ENCODE measurements at regions not wholly inside any gene's neighbourhood (a gene's known extent, or its start where the extent isn't known, plus 50 kb on each side); places are given as distances from the start of the nearest gene placed in this dataset.

GRCh38 chr13:83125791-83126190, 756.5 kb downstream of the SLITRK1 start:
- no peak for FAIRE-seq
- no peak for DNase-seq (ENCODE audit: low read depth, low spot score)
- 0% methylated on average over 1 of the region's 1 CpG for WGBS (ENCODE audit: insufficient coverage, insufficient replicate concordance, low lambda C conversion rate, missing lambda C conversion rate)
- Histone ChIP-seq H3K4me1 (ENCODE audit: control insufficient read depth, insufficient read depth, low read length) (no peaks in the 10 kb centered on the region), H2AFZ (ENCODE audit: control insufficient read depth, low read depth, low read length) (no peak overlapping the region), H3K79me2 (ENCODE audit: control insufficient read depth, insufficient read depth, low read length) (no peaks in the 10 kb centered on the region), H3K27me3 (replicated peaks in 1 of 2; ENCODE audit: control insufficient read depth in 2 of 2, insufficient read depth in 2 of 2, low read length in 1 of 2) (no peaks in the 10 kb centered on the region), H3K36me3 (ENCODE audit: control insufficient read depth in 2 of 2, insufficient read depth in 2 of 2, low read length in 1 of 2) (no peaks in the 10 kb centered on the region), H4K20me1 (ENCODE audit: control insufficient read depth, insufficient read depth) (no peaks in the 10 kb centered on the region), H3K4me2 (ENCODE audit: control insufficient read depth, insufficient read depth) (no peak overlapping the region), H3K4me3 (no peak overlapping the region), H3K9ac (ENCODE audit: control insufficient read depth, insufficient read depth, low read length) (no peak overlapping the region), H3K27ac (ENCODE audit: control insufficient read depth, insufficient read depth) (no peak overlapping the region), H3K9me3 (replicated peaks; ENCODE audit: control insufficient read depth, insufficient read depth, low read length) (no peaks in the 10 kb centered on the region)
- ChIA-PET RAD21 (ENCODE audit: unreplicated experiment) (no interaction called here), POLR2A (no interaction called here), CTCF (no interaction called here), SMC1A (ENCODE audit: uncharacterized antibody, unreplicated experiment) (no interaction called here)
- in situ Hi-C loops (cut with MboI) = no loop called here
- BruUV-seq (replicated peaks) = no TSS peak
- intact Hi-C loops (cut with micrococcal nuclease; ENCODE audit: unreplicated experiment) = no loop called here
- no peak for ATAC-seq
- TF ChIP-seq FOXM1 (IDR thresholded peaks at IDR 0.05; ENCODE audit: low read depth, low read length) (no peak), BRCA1 (IDR thresholded peaks at IDR 0.05; ENCODE audit: low read depth, low read length) (no peak), EZH2 (IDR thresholded peaks at IDR 0.05; ENCODE audit: borderline replicate concordance, control insufficient read depth, low read depth, low read length) (no peak), SREBF1 (IDR thresholded peaks at IDR 0.05; ENCODE audit: low read length) (no peak), TCF12 (IDR thresholded peaks at IDR 0.05; ENCODE audit: low read depth, low read length) (no peak), SMAD5 (IDR thresholded peaks at IDR 0.05; ENCODE audit: low read depth) (no peak), POLR2AphosphoS2 (IDR thresholded peaks at IDR 0.05; ENCODE audit: low read depth, low read length) (no peak), NFYB (IDR thresholded peaks at IDR 0.05; ENCODE audit: insufficient read depth, low read depth, low read length) (no peak), RBBP5 (conservative IDR thresholded peaks at IDR 0.05) (no peak), ZBED1 (IDR thresholded peaks at IDR 0.05; ENCODE audit: borderline replicate concordance) (no peak), ASH2L (IDR thresholded peaks at IDR 0.05; ENCODE audit: borderline replicate concordance, low read depth) (no peak)

GRCh38 chr13:83121896-83122295, 760.4 kb downstream of the SLITRK1 start:
- H3K4me2 ChIP-seq (ENCODE audit: control insufficient read depth, insufficient read depth) = no peak overlapping the region
- WGBS (ENCODE audit: insufficient coverage, insufficient replicate concordance, low lambda C conversion rate, missing lambda C conversion rate) = 2% methylated on average over 4 of the region's 4 CpGs
- CTCF ChIA-PET = no interaction called here
- H4K20me1 ChIP-seq (ENCODE audit: control insufficient read depth, insufficient read depth) = no peaks in the 10 kb centered on the region
- no peak overlapping the region for H3K27ac ChIP-seq (ENCODE audit: control insufficient read depth, insufficient read depth)
- FAIRE-seq (no peak), DNase-seq (ENCODE audit: low read depth, low spot score) (no peak), ATAC-seq (no peak)
- no peak overlapping the region for H3K9ac ChIP-seq (ENCODE audit: control insufficient read depth, insufficient read depth, low read length)
- in situ Hi-C loops (cut with MboI) = no loop called here
- H3K4me1 ChIP-seq (ENCODE audit: control insufficient read depth, insufficient read depth, low read length) = no peaks in the 10 kb centered on the region
- H3K36me3 ChIP-seq (ENCODE audit: control insufficient read depth in 2 of 2, insufficient read depth in 2 of 2, low read length in 1 of 2) = no peaks in the 10 kb centered on the region
- SMC1A ChIA-PET (ENCODE audit: uncharacterized antibody, unreplicated experiment) = interaction anchor here (1.4 kb wide), 1 partner anchor 16 kb away, joined by 3 read pairs; no protein-coding TSS in a partner anchor
- RAD21 ChIA-PET (ENCODE audit: unreplicated experiment) = no interaction called here
- no peak overlapping the region for H3K4me3 ChIP-seq
- H3K9me3 ChIP-seq (replicated peaks; ENCODE audit: control insufficient read depth, insufficient read depth, low read length) = no peaks in the 10 kb centered on the region
- no peaks in the 10 kb centered on the region for H3K79me2 ChIP-seq (ENCODE audit: control insufficient read depth, insufficient read depth, low read length)
- no peak overlapping the region for H2AFZ ChIP-seq (ENCODE audit: control insufficient read depth, low read depth, low read length)
- no peaks in the 10 kb centered on the region for H3K27me3 ChIP-seq (replicated peaks in 1 of 2; ENCODE audit: control insufficient read depth in 2 of 2, insufficient read depth in 2 of 2, low read length in 1 of 2)
- intact Hi-C loops (cut with micrococcal nuclease; ENCODE audit: unreplicated experiment) = no loop called here
- no TSS peak for BruUV-seq (replicated peaks)
- POLR2A ChIA-PET = no interaction called here
- no peak for TF ChIP-seq BHLHE40 (IDR thresholded peaks at IDR 0.05; ENCODE audit: borderline replicate concordance in 1 of 2, low read depth in 2 of 2, low read length in 1 of 2)
- TF ChIP-seq HCFC1 (IDR thresholded peaks at IDR 0.05; ENCODE audit: low read length) = no peak
- TF ChIP-seq LARP7 (IDR thresholded peaks at IDR 0.05) = no peak
- TF ChIP-seq NKRF (conservative IDR thresholded peaks at IDR 0.05) = no peak
- no peak for TF ChIP-seq SMAD1 (IDR thresholded peaks at IDR 0.05; ENCODE audit: low read depth, partially characterized antibody)
- TF ChIP-seq CHD1 (IDR thresholded peaks at IDR 0.05; ENCODE audit: low read depth, low read length) = no peak
- no peak for TF ChIP-seq POLR2A (IDR thresholded peaks at IDR 0.05; ENCODE audit: low read depth, low read length)
- no peak for TF ChIP-seq RELA (IDR thresholded peaks at IDR 0.05; ENCODE audit: borderline replicate concordance, partially characterized antibody)

Measured in GM12878 (cell line).